Right forelimb (tissue), 1 donor: ENCODE measurements at regions not wholly inside any gene's neighbourhood (a gene's known extent, or its start where the extent isn't known, plus 50 kb on each side); places are given as distances from the start of the nearest gene placed in this dataset.

ENCODE experiments used
- DNase-seq: peaks from one replicate; pipeline ENCODE4 v3.0.0-alpha.2; 2018

DNA sequence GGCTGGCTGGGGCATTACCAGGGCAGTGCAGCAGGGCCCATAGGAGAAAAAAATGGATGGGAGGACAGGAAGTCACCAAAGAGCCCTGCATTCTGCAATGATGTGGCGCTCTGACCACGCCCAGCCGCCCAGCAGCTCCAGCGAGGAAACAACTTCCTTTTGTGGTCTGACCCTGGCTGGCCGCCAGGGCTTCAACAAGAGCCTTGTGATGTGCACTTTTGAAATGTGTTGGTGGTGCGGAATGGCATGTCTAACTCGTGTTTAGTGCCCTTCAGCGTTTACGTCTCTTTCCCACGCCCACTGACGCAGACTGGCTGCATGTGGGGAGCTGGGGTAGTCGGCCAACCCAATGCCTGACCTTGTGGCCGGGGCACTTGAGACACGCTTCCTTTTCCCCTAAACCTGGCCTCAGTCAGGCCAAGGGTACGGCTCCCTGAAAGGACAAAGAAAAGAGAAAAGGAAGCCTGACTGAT lies 81.9 kb upstream of the CTNNB1 start:
- peak; percentile 73 for DNase-seq

GRCh38 chr3:41118461-41119390 lies 80.6 kb upstream of the CTNNB1 start:
- DNase-seq, result no peak

- DNase-seq, result no peak
These were observed 78.8 kb upstream of the CTNNB1 start for GRCh38 chr3:41120460-41120859.

- no peak for DNase-seq
These were observed 74.0 kb upstream of the CTNNB1 start for GRCh38 chr3:41125258-41125657.

DNA sequence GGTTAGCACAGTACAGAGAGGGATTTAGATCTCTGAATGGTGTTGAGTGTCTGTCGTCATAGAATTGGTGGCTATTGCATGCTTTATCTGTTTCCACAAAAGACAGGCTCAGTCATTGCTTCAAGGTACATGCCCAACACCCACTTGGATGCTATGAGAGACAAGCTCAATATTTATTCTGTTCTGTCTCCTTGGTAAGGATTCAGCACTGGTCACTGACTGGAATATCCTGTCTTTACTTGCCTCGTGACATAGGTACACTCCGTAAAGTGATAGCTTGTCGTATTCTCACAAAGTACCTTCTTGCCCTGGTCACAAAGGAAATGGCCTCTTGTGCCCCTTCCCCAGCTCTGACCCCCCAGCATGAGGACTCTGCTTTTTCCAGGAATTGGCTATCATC lies 72.8 kb upstream of the CTNNB1 start:
- DNase-seq, result no peak

DNA sequence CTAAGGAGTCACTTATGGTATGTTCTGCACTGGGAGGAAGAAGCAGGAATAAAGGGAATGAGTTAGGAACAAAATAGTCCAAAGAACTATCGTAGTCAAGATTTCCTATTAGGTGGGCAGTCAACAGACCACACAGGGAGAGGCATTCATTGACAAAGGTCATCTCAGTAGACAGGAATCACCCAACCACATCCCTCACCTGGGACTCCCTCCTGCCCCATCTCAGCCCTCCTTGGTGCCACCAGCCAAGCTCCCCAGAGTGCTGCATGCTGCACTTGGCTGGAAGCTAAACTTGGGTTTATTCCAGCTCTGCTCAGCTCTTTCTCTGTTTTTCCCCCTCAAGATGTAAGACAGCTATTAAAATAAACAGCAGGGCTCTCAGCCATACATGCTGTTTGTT lies 72.3 kb upstream of the CTNNB1 start:
- DNase-seq, result no peak

- DNase-seq, result no peak
These were observed 71.9 kb upstream of the CTNNB1 start for GRCh38 chr3:41127414-41127813.

DNA sequence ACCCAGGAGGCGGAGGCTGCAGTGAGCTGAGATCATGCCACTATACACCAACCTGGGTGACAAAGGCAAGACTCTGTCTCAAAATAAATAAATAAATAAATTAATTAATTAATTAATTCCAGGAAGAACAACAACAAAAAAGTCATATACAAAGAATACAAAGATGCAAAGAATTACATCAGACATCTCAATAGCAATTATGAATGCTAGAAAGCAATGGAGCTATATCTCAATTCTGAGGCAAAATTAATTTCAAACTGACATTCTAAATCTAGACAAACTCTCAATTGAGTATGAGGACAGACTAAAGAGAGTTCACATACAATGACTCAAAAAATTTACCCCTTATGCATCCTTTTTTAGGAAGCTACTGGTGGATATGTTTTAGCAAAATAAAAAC lies 69.6 kb upstream of the CTNNB1 start:
- DNase-seq, result no peak

DNA sequence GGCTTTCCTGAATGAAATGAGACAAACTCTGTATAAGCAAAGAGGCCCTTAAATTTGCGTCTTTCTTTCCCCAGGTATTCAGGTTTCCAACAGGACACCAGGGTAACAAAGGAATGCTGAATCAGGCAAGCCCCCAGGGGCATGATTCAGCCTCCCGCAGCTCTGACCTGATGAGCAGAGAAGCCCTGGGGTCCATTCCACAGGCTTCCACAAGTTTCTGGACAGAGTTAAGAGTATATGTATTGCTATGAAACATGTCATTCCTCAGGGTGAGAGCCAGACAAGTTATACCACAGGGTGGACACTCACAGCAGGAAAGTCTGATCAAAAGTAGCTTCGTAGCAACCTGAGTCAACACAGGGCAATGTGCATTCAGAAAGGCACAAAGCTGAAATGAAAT lies 68.1 kb upstream of the CTNNB1 start:
- DNase-seq, result no peak

DNA sequence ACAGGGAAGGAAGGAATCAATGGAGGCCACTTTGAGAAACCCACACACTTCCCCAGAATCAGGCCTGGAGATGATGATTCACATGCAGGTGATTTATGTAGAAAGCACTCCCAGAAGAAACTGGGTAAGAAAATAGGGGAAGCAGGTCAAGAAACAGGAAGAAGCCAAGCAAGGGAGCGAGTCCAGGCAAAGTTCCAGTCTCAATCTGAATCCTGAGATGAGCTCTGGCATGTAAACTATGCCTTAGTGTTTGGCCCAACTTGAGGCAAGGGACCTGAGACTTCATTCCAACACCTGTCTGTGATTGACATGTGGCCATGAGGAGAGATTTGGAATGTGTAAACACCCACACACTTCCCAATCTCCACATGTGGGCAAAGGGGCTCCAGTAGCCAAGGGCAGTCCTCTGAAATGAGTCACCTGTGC lies 61.6 kb upstream of the CTNNB1 start:
- DNase-seq, result no peak

GRCh38 chr3:41138146-41138545 lies 61.2 kb upstream of the CTNNB1 start:
- no peak for DNase-seq

GRCh38 chr3:41138601-41139000 lies 60.7 kb upstream of the CTNNB1 start:
- DNase-seq, result no peak

DNA sequence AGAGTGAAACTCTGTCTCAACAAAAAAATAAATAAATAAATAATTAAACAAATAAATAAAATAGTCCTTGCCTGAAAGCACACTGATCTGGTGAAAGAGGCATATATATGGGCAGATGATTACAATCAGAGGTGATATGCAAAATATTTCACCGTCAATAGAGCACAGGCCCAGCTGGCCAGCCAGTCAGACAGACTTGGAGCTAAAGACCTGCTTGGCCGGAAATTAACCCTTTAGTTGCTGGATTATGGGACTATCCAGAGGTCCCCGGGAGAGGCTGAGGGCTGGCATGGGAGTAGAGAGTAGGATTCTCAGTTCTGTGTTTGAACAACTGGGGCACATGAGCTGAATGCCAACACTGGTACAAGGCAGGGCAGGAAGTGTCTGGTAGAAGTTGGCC lies 59.1 kb upstream of the CTNNB1 start:
- no peak for DNase-seq

DNA sequence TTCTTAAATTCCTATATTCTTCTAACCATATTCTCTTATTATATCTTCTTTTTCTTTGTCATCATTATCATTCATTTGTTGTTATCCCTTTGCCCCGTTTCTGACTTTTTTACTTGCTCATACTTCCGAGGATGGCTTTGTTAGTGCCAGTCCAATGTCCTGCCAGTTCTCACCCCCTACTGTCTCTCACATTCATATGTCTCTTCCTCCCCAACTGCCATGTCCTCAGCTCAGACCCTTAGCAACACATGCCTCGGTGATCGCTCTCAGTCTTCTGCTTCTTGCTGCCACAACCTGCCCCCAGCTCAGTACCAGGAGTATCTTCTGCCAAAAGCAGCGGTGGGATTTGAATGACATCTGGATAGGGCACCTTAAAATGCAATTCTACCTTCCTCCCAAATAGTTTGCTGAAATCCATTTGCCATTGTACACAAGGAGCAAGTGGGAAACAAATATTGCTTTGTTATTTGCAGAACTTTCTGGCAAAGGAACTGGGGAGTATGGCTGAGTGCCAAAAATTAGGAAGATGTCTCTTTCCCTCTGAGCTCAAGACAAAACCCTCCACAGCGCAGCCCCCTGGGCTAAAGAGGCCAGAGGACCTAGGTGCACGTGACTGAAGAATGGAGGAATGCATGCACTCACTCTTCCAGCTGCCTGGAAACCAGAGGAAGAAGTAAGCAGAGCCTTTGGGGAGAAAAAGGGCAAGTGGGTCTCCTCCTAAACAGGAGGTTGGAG lies 57.7 kb upstream of the CTNNB1 start:
- DNase-seq, result no peak

DNA sequence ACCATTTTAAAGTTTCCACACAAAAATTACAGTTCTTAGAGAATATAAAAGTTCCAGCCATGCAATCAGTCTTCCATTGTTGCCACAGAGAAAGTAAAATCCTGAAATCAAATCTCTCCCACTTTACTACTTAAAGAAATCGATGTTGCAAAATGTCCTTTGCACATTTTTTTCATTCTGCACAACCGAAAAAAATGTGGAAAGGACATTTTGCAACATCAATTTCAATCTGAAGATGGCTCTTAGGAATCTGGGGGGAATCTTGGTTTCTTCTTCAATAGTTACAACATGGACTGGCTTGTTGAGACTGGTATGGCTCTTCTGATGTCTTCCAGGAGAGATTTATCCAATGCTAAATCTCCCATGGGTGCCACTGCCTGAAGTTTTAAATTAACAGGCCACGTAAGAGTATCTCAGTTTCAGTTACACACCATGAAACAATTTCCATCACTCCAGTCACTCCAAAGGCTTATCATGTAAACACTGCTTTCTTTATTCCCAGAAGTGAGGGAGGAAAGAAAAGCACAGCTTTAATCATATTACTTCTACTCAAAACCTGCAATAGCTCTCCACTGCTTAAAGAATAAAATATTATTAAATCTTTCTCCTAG lies 55.8 kb upstream of the CTNNB1 start:
- no peak for DNase-seq

DNA sequence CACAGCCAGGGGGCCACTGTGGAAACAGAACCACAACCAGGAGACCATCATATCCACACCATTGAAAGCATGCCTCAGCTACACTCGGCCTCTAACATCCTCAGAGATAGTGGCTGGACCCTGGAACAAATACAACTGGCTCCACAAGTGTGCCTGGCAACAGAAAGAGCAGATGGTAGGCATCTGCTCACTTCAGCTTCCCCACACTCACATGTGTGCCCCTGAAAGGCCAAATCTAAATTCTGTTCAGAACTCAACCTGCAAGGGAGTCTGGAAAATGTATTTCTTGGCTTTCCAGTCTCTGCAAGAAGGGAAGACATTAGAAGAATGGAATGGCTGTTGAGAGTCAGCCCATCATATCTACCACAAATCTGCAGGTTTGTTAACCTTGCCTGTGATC lies 54.7 kb upstream of the CTNNB1 start:
- no peak for DNase-seq

- DNase-seq, result no peak
These were observed 50.8 kb upstream of the CTNNB1 start for GRCh38 chr3:41148478-41148877.

GRCh38 chr3:41148901-41149300 lies 50.4 kb upstream of the CTNNB1 start:
- no peak for DNase-seq
